B cell (primary cell): ENCODE measurements at regions not wholly inside any gene's neighbourhood (a gene's known extent, or its start where the extent isn't known, plus 50 kb on each side); places are given as distances from the start of the nearest gene placed in this dataset.

Experiments used
- EZH2 ChIP-seq: IDR thresholded peaks from 2 replicates; pipeline ENCODE4 v1.6.1; 2012; ENCODE audit warnings: borderline replicate concordance, low read depth, mild to moderate bottlenecking, moderate library complexity, low read length; ENCODE audit not compliant: insufficient read depth, poor library complexity, severe bottlenecking
- TF ChIP-seq, protein P1 (sequence below): fragments of 200-600 bp; IDR thresholded peaks from one replicate; pipeline ENCODE4 v1.8.0; 2022; ENCODE audit warnings: antibody characterized with exemption, mild to moderate bottlenecking

- TF ChIP-seq, protein P1, sequence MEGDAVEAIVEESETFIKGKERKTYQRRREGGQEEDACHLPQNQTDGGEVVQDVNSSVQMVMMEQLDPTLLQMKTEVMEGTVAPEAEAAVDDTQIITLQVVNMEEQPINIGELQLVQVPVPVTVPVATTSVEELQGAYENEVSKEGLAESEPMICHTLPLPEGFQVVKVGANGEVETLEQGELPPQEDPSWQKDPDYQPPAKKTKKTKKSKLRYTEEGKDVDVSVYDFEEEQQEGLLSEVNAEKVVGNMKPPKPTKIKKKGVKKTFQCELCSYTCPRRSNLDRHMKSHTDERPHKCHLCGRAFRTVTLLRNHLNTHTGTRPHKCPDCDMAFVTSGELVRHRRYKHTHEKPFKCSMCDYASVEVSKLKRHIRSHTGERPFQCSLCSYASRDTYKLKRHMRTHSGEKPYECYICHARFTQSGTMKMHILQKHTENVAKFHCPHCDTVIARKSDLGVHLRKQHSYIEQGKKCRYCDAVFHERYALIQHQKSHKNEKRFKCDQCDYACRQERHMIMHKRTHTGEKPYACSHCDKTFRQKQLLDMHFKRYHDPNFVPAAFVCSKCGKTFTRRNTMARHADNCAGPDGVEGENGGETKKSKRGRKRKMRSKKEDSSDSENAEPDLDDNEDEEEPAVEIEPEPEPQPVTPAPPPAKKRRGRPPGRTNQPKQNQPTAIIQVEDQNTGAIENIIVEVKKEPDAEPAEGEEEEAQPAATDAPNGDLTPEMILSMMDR = no peak
- TF ChIP-seq EZH2 = no peak
Measured at GRCh38 chr4:20639346-20639745, 60.9 kb upstream of the PACRGL start.
